ENCODE measurements at regions not wholly inside any gene's neighbourhood (a gene's known extent, or its start where the extent isn't known, plus 50 kb on each side); places are given as distances from the start of the nearest gene placed in this dataset.

DNA sequence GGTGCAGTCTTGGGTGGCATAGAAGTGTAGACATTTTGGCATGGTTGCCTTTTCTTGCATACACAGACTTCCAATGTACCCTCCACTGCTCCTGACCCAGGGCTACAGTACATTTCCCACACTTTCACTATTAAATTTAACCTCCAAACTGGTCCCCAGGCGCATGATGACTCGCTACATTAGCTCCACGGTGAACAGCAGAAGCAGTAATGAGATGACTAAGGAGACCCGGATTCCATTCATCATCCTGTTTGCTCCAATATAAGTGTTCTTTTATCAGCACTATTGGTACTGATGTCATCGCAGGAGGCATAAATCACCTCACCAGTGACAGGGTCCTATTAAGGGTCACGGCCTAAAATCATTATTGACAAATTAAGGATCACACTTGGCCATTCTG, 316.5 kb downstream of the EN1 start:
- peak; percentile 58 for DNase-seq (ENCODE audit: low read depth)

DNA sequence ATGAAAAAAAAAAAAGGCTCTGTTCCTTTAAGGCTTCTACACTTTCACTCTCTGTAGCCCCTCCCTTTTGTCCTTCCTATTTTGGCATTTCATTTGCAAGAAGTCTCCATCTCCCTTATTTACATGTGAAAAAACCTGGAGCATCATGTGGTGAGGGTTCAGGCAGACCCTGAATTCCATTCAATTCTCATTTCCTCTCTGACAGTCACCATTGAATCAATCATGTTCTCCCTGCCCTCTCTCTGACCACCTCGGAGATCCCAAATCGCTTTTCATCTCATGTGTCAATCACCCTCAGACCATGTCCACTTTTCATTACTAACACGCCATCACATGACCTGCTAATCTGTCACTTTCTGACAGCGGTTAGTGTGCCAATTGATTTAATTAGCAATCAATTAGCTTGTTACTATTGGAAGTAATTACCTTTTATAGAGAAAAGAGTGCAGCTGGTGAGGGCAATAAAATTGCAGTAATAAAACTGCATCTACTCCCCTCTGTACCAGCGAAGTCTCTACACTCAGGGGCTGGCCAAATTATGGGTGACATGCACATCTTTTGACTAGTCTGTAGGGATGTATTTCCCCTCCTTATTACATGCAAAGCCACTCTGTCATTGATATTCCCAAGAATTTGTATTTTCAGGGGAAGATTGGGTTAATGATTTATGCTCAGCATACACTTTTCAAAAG, 317.4 kb downstream of the EN1 start:
- DNase-seq (ENCODE audit: low read depth), result no peak
- TF ChIP-seq, protein P1, sequence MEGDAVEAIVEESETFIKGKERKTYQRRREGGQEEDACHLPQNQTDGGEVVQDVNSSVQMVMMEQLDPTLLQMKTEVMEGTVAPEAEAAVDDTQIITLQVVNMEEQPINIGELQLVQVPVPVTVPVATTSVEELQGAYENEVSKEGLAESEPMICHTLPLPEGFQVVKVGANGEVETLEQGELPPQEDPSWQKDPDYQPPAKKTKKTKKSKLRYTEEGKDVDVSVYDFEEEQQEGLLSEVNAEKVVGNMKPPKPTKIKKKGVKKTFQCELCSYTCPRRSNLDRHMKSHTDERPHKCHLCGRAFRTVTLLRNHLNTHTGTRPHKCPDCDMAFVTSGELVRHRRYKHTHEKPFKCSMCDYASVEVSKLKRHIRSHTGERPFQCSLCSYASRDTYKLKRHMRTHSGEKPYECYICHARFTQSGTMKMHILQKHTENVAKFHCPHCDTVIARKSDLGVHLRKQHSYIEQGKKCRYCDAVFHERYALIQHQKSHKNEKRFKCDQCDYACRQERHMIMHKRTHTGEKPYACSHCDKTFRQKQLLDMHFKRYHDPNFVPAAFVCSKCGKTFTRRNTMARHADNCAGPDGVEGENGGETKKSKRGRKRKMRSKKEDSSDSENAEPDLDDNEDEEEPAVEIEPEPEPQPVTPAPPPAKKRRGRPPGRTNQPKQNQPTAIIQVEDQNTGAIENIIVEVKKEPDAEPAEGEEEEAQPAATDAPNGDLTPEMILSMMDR (conservative IDR thresholded peaks at IDR 0.05; ENCODE audit: low read length), result no peak
- H3K4me3 ChIP-seq (ENCODE audit: low read length), result no peak overlapping the region

More for the DNA sequence above, 316.5 kb downstream of the EN1 start:
- no peak overlapping the region for H3K4me3 ChIP-seq (ENCODE audit: low read length)
- TF ChIP-seq, protein P1 (conservative IDR thresholded peaks at IDR 0.05; ENCODE audit: low read length), result no peak

DNA sequence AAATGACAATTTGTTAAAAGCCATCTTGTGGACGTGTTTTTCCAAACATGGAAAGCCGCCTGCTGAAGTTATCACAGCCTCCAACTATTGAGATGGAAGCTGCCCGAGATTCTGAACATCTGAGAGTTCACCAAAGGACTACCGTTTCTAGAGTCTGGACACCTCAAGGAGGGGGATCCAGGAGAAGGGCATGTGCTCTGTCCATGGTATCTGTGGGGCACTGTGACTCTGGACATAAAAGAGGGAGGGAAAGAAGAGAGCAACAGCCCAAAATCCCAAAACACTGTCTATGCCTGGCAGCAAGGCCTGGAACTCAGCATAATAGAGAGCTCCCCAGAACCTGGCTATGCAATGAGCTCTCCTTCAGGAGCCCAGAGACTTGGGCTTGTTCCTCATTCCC, 319.9 kb downstream of the EN1 start:
- no peak overlapping the region for H3K4me3 ChIP-seq (ENCODE audit: low read length)
- DNase-seq (ENCODE audit: low read depth), result no peak
- TF ChIP-seq, protein P1 (conservative IDR thresholded peaks at IDR 0.05; ENCODE audit: low read length), result no peak

DNA sequence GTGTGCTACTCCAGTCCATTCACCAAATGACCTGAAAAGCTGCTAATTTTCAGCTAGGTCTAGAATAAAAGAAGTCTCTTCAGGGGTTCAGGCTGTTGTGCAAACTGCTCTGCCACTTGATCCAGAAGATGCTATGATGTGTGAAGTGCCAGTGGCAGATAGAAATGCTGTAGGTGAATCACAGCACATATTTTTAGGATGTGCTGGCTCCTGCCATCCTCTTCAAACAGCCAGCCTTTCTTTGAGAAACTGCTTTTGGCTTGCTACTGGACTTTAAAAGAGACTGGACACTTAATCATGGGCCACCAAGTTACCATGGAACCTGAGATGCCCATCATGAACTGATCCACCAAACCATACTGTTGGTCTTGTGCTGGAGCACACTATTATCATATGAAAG, 322.1 kb downstream of the EN1 start:
- DNase-seq (ENCODE audit: low read depth), result no peak
- no peak overlapping the region for H3K4me3 ChIP-seq (ENCODE audit: low read length)
- TF ChIP-seq, protein P1 (conservative IDR thresholded peaks at IDR 0.05; ENCODE audit: low read length), result no peak

DNA sequence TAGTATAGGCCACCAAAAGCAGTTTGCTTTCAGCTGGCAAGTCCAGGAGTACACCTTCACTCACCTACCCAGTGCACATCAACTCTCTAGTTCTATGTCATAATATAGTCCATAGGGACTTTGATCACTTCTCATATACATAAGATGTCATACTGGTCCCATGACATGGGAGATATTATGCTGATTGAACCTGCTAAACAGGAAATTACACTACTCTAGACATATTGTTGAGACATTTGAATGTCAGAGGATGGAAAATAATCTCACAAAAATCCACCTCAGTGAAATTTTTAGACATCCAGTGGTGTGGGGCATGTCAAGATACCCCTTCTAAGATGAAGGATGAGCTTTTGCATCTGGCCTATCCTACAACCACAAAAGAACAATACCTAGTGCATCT, 322.5 kb downstream of the EN1 start:
- DNase-seq (ENCODE audit: low read depth), result no peak
- no peak overlapping the region for H3K4me3 ChIP-seq (ENCODE audit: low read length)
- TF ChIP-seq, protein P1 (conservative IDR thresholded peaks at IDR 0.05; ENCODE audit: low read length), result no peak

DNA sequence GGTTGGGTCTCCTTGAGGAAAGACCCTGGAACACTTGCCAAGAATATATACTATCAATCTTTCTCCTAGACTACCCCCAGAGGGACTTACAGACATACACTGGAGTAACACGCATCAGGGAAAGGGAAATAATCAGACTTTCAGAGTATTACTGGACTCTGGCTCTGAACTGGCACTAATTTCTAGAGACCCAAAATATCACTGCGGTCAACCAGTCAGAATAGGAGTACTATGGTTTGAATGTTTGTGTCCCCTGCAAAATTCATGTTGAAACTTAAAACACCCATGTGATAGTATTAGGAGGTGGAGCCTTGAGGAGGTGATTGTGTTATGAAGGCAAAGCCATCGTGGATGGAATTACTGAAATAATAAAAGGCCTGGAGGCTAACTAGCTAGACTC, 323.7 kb downstream of the EN1 start:
- DNase-seq (ENCODE audit: low read depth), result no peak
- no peak overlapping the region for H3K4me3 ChIP-seq (ENCODE audit: low read length)
- TF ChIP-seq, protein P1 (conservative IDR thresholded peaks at IDR 0.05; ENCODE audit: low read length), result no peak

DNA sequence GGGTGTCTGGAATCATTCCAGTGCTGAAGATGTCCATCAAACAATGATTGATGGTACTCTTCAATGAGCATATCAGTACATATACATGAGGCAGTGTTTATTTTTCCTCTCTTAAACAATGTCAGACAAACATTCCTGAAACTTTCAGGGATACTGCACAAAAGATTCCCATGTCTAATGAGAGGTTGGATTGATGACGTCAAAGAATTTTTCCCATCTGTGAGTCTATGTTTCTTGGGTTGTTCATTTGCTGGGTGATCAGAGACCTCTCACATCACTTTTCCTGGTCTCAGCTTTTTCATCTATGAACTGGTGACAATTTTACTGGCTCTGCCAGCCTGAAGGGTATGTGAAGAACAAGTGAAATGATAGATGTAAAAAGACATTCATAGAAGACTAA, 325.5 kb downstream of the EN1 start:
- TF ChIP-seq, protein P1 (conservative IDR thresholded peaks at IDR 0.05; ENCODE audit: low read length), result no peak
- DNase-seq (ENCODE audit: low read depth), result no peak

More for the DNA sequence above, 325.5 kb downstream of the EN1 start:
- no peak overlapping the region for H3K4me3 ChIP-seq (ENCODE audit: low read length)
